WTC11 (cell line): ENCODE measurements at regions not wholly inside any gene's neighbourhood (a gene's known extent, or its start where the extent isn't known, plus 50 kb on each side); places are given as distances from the start of the nearest gene placed in this dataset.

Experiments used
- ATAC-seq: fragments of 200-7000 bp; cut with Tn5 transposase; 2 replicates; pipeline ENCODE4 v1.10.0; 2021; ENCODE audit warnings: mild to moderate bottlenecking, moderate library complexity
- CTCF ChIA-PET: fragments of 300-600 bp; sonication (Branson Sonifier 250); formaldehyde crosslinking; loops from one replicate; lab custom pipeline; 2021; ENCODE audit warnings: antibody characterized with exemption; lab: Charles Lee
- POLR2A ChIA-PET: fragments of 350-600 bp; sonication (Branson Sonifier 250); formaldehyde crosslinking; loops from one replicate; lab custom pipeline; 2021; ENCODE audit warnings: antibody characterized with exemption; lab: Charles Lee
- DNase-seq: peaks from one replicate; pipeline ENCODE4 v3.0.0; 2021; ENCODE audit warnings: low spot score
- H3K27ac Mint-ChIP-seq: 2 replicates; pipeline ENCODE4 v1.8.0; 2021; ENCODE audit warnings: mixed read lengths
- H3K27me3 Mint-ChIP-seq: 2 replicates; pipeline ENCODE4 v1.8.0; 2021; ENCODE audit warnings: low read depth, mild to moderate bottlenecking, moderate library complexity, mixed read lengths
- H3K36me3 Mint-ChIP-seq: 2 replicates; pipeline ENCODE4 v1.8.0; 2021; ENCODE audit warnings: mixed read lengths
- H3K4me1 Mint-ChIP-seq: 2 replicates; pipeline ENCODE4 v1.8.0; 2022; ENCODE audit warnings: mixed read lengths
- H3K4me3 Mint-ChIP-seq: 2 replicates; pipeline ENCODE4 v1.8.0; 2021; ENCODE audit warnings: mild to moderate bottlenecking, moderate library complexity, mixed read lengths
- H3K9me3 Mint-ChIP-seq: 2 replicates; pipeline ENCODE4 v1.8.0; 2021; ENCODE audit warnings: mixed read lengths
- GTF2I ChIP-seq: fragments of 250-450 bp; sonication (Bioruptor Pico); conservative IDR thresholded peaks from 2 replicates; pipeline ENCODE4 v1.4.0; 2021; ENCODE audit warnings: mild to moderate bottlenecking
- IRF2 ChIP-seq: sonication (generic); formaldehyde crosslinking; IDR thresholded peaks from 2 replicates; pipeline ENCODE4 v1.8.0; 2022; ENCODE audit warnings: low read depth, missing genetic modification reagents, borderline replicate concordance
- NFE2L1 ChIP-seq: sonication (generic); formaldehyde crosslinking; IDR thresholded peaks from 2 replicates; pipeline ENCODE4 v1.8.1; 2023; ENCODE audit warnings: missing genetic modification reagents
- NFYB ChIP-seq: sonication (generic); formaldehyde crosslinking; conservative IDR thresholded peaks from 2 replicates; pipeline ENCODE4 v1.8.0; 2022; ENCODE audit warnings: low read depth, missing genetic modification reagents
- NR1H2 ChIP-seq: sonication (generic); formaldehyde crosslinking; IDR thresholded peaks from 2 replicates; pipeline ENCODE4 v1.9.0; 2021; ENCODE audit warnings: mild to moderate bottlenecking, moderate library complexity, missing genetic modification reagents
- OVOL2 ChIP-seq: fragments of 250-450 bp; sonication (Bioruptor Pico); IDR thresholded peaks from 2 replicates; pipeline ENCODE4 v1.9.0; 2021; ENCODE audit warnings: mild to moderate bottlenecking, borderline replicate concordance
- SMAD4 ChIP-seq: sonication (generic); formaldehyde crosslinking; IDR thresholded peaks from 2 replicates; pipeline ENCODE4 v1.8.0; 2022; ENCODE audit warnings: mild to moderate bottlenecking, missing genetic modification reagents
- ZNF671 ChIP-seq: fragments of 250-450 bp; sonication (Bioruptor Pico); IDR thresholded peaks from 2 replicates; pipeline ENCODE4 v1.8.0; 2021; ENCODE audit warnings: mild to moderate bottlenecking
- TF ChIP-seq, protein P1 (sequence below): fragments of 250-450 bp; sonication (Bioruptor Pico); IDR thresholded peaks from 2 replicates; pipeline ENCODE4 v1.9.0; 2021; ENCODE audit warnings: mild to moderate bottlenecking
- TF ChIP-seq, protein P2 (sequence below): sonication (generic); formaldehyde crosslinking; IDR thresholded peaks from 2 replicates; pipeline ENCODE4 v1.8.1; 2022; ENCODE audit warnings: low read depth, missing genetic modification reagents, borderline replicate concordance
- TF ChIP-seq, protein P3 (sequence below): sonication (generic); formaldehyde crosslinking; IDR thresholded peaks from 2 replicates; pipeline ENCODE4 v1.8.1; 2022; ENCODE audit warnings: mild to moderate bottlenecking, missing genetic modification reagents, moderate library complexity, borderline replicate concordance
- TF ChIP-seq, protein P4 (sequence below): fragments of 250-450 bp; sonication (Bioruptor Pico); IDR thresholded peaks from 2 replicates; pipeline ENCODE4 v1.8.0; 2021; ENCODE audit warnings: mild to moderate bottlenecking
- TF ChIP-seq, protein P5 (sequence below): sonication (generic); formaldehyde crosslinking; IDR thresholded peaks from 2 replicates; pipeline ENCODE4 v1.8.1; 2023; ENCODE audit warnings: mild to moderate bottlenecking, moderate library complexity, missing genetic modification reagents
- TF ChIP-seq, protein P6 (sequence below): sonication (generic); formaldehyde crosslinking; IDR thresholded peaks from 2 replicates; pipeline ENCODE4 v1.8.1; 2023; ENCODE audit warnings: mild to moderate bottlenecking, missing genetic modification reagents, moderate library complexity
- TF ChIP-seq, protein P7 (sequence below): sonication (generic); formaldehyde crosslinking; IDR thresholded peaks from 2 replicates; pipeline ENCODE4 v1.8.0; 2023; ENCODE audit warnings: missing genetic modification reagents
- TF ChIP-seq, protein P8 (sequence below): sonication (generic); formaldehyde crosslinking; IDR thresholded peaks from 2 replicates; pipeline ENCODE4 v1.8.0; 2023; ENCODE audit warnings: mild to moderate bottlenecking, missing genetic modification reagents

DNA sequence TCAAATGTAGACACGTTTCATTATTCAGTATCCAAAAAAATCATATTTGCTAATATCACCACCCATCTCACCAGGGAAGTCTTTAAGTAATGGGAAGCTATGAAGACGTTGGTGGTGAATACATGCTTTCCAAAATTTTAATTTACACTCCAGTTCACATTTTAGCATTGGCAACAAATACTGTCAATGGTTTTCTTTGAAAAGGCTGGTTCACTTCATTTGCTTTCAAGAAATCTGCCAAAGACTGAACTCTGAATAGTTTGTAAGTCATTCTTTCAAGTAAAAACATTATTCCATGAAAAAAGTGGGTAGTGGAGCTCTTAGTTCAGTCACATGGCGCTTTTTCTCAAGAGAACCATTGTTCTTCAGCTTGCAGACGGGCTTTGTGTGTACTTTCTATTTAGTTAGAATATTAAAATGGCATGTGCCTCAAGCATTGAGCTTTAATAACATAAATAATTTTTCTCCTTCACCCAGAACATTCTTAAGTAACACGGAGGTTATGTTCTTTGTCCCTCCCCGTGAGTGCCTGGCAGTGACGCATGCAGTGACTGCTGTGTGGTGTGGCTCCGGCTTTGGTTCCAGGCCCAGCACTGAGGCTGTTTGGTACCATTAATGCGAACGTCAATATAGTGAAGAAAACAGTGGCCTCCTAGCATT is 300.0 kb upstream of the HDAC4 start:
- TF ChIP-seq, protein P1, sequence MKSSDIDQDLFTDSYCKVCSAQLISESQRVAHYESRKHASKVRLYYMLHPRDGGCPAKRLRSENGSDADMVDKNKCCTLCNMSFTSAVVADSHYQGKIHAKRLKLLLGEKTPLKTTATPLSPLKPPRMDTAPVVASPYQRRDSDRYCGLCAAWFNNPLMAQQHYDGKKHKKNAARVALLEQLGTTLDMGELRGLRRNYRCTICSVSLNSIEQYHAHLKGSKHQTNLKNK (CRISPR knock-in tag) = no peak
- TF ChIP-seq, protein P2, sequence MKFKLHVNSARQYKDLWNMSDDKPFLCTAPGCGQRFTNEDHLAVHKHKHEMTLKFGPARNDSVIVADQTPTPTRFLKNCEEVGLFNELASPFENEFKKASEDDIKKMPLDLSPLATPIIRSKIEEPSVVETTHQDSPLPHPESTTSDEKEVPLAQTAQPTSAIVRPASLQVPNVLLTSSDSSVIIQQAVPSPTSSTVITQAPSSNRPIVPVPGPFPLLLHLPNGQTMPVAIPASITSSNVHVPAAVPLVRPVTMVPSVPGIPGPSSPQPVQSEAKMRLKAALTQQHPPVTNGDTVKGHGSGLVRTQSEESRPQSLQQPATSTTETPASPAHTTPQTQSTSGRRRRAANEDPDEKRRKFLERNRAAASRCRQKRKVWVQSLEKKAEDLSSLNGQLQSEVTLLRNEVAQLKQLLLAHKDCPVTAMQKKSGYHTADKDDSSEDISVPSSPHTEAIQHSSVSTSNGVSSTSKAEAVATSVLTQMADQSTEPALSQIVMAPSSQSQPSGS (CRISPR knock-in tag) = no peak
- TF ChIP-seq, protein P3, sequence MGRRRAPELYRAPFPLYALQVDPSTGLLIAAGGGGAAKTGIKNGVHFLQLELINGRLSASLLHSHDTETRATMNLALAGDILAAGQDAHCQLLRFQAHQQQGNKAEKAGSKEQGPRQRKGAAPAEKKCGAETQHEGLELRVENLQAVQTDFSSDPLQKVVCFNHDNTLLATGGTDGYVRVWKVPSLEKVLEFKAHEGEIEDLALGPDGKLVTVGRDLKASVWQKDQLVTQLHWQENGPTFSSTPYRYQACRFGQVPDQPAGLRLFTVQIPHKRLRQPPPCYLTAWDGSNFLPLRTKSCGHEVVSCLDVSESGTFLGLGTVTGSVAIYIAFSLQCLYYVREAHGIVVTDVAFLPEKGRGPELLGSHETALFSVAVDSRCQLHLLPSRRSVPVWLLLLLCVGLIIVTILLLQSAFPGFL (CRISPR knock-in tag) = no peak
- no peak for TF ChIP-seq IRF2 (CRISPR knock-in tag)
- Mint-ChIP-seq H3K9me3 (peaks cover 23% of the 10 kb centered on the region), H3K4me3 (no peak overlapping the region), H3K27ac (no peak overlapping the region), H3K36me3 (no peaks in the 10 kb centered on the region), H3K27me3 (no peaks in the 10 kb centered on the region), H3K4me1 (peaks cover 8% of the 10 kb centered on the region)
- ChIA-PET CTCF (interaction anchor here (0.5 kb wide), 1 partner anchor 406 kb away, joined by 3 read pairs; no protein-coding TSS in a partner anchor), POLR2A (no interaction called here)
- no peak for ATAC-seq
- no peak for DNase-seq

DNA sequence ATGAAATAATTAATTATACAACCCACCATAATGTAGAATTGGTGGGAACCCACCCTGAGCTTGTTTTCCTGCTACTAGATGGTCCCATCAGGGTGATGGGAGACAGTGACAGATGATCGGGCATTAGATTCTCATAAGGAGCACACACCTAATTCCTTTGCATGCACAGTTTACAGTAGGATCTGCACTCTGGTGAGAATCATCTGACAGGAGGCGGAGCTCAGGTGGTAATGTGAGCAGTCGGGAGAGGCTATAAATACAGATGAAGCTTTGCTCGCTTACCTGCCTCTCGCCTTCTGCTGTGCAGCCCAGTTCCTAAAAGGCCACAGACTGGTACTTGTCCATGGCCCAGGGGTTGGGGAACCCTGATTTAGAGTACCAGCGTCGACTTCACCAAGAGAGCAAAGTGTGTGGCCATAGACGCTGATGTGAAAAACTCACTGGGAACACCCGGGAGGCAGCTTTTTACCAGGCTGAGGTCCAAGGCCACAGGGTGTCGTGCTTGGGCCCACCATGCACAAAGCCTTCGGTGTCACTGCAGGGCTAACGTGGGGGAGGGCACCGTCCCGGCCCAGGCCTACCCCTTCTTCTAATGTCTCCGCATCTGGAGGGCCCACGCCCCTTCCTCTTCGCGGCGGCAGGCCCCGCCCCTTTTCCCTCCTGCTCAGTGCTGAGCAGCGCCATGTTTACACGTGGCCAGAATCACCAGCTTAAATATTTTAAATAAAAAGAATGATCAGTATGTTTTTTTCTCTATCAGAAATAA is 296.8 kb upstream of the HDAC4 start:
- Mint-ChIP-seq H3K27ac (no peak overlapping the region), H3K27me3 (no peaks in the 10 kb centered on the region), H3K4me1 (peaks cover 10% of the 10 kb centered on the region), H3K4me3 (no peak overlapping the region), H3K9me3 (peaks cover 7% of the 10 kb centered on the region; the same call in 1 of the 2 replicates), H3K36me3 (no peaks in the 10 kb centered on the region)
- CTCF ChIA-PET = interaction anchor here (1.0 to 1.4 kb wide), 1 partner anchor 9 kb away, joined by 3 read pairs; no protein-coding TSS in a partner anchor
- ATAC-seq = peak; percentile 53
- TF ChIP-seq, protein P4, sequence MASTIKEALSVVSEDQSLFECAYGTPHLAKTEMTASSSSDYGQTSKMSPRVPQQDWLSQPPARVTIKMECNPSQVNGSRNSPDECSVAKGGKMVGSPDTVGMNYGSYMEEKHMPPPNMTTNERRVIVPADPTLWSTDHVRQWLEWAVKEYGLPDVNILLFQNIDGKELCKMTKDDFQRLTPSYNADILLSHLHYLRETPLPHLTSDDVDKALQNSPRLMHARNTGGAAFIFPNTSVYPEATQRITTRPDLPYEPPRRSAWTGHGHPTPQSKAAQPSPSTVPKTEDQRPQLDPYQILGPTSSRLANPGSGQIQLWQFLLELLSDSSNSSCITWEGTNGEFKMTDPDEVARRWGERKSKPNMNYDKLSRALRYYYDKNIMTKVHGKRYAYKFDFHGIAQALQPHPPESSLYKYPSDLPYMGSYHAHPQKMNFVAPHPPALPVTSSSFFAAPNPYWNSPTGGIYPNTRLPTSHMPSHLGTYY (CRISPR knock-in tag) = no peak
- TF ChIP-seq, protein P5, sequence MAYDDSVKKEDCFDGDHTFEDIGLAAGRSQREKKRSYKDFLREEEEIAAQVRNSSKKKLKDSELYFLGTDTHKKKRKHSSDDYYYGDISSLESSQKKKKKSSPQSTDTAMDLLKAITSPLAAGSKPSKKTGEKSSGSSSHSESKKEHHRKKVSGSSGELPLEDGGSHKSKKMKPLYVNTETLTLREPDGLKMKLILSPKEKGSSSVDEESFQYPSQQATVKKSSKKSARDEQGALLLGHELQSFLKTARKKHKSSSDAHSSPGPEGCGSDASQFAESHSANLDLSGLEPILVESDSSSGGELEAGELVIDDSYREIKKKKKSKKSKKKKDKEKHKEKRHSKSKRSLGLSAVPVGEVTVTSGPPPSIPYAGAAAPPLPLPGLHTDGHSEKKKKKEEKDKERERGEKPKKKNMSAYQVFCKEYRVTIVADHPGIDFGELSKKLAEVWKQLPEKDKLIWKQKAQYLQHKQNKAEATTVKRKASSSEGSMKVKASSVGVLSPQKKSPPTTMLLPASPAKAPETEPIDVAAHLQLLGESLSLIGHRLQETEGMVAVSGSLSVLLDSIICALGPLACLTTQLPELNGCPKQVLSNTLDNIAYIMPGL (CRISPR knock-in tag) = no peak
- no peak for TF ChIP-seq NFE2L1
- TF ChIP-seq GTF2I (CRISPR knock-in tag) = no peak
- TF ChIP-seq SMAD4 = no peak
- TF ChIP-seq, protein P6, sequence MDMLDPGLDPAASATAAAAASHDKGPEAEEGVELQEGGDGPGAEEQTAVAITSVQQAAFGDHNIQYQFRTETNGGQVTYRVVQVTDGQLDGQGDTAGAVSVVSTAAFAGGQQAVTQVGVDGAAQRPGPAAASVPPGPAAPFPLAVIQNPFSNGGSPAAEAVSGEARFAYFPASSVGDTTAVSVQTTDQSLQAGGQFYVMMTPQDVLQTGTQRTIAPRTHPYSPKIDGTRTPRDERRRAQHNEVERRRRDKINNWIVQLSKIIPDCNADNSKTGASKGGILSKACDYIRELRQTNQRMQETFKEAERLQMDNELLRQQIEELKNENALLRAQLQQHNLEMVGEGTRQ = no peak
- TF ChIP-seq, protein P7, sequence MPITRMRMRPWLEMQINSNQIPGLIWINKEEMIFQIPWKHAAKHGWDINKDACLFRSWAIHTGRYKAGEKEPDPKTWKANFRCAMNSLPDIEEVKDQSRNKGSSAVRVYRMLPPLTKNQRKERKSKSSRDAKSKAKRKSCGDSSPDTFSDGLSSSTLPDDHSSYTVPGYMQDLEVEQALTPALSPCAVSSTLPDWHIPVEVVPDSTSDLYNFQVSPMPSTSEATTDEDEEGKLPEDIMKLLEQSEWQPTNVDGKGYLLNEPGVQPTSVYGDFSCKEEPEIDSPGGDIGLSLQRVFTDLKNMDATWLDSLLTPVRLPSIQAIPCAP = no peak
- TF ChIP-seq ZNF671 (CRISPR knock-in tag) = no peak
- TF ChIP-seq, protein P8, sequence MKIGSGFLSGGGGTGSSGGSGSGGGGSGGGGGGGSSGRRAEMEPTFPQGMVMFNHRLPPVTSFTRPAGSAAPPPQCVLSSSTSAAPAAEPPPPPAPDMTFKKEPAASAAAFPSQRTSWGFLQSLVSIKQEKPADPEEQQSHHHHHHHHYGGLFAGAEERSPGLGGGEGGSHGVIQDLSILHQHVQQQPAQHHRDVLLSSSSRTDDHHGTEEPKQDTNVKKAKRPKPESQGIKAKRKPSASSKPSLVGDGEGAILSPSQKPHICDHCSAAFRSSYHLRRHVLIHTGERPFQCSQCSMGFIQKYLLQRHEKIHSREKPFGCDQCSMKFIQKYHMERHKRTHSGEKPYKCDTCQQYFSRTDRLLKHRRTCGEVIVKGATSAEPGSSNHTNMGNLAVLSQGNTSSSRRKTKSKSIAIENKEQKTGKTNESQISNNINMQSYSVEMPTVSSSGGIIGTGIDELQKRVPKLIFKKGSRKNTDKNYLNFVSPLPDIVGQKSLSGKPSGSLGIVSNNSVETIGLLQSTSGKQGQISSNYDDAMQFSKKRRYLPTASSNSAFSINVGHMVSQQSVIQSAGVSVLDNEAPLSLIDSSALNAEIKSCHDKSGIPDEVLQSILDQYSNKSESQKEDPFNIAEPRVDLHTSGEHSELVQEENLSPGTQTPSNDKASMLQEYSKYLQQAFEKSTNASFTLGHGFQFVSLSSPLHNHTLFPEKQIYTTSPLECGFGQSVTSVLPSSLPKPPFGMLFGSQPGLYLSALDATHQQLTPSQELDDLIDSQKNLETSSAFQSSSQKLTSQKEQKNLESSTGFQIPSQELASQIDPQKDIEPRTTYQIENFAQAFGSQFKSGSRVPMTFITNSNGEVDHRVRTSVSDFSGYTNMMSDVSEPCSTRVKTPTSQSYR (CRISPR knock-in tag) = no peak
- TF ChIP-seq OVOL2 (CRISPR knock-in tag) = no peak
- no peak for TF ChIP-seq NR1H2 (CRISPR knock-in tag)
- TF ChIP-seq NFYB (CRISPR knock-in tag) = no peak
- POLR2A ChIA-PET = interaction anchor here (1.1 kb wide), 1 partner anchor 396 kb away, joined by 5 read pairs; no protein-coding TSS in a partner anchor
- DNase-seq = no peak
